ENCODE measurements at regions not wholly inside any gene's neighbourhood (a gene's known extent, or its start where the extent isn't known, plus 50 kb on each side); places are given as distances from the start of the nearest gene placed in this dataset.
A peak's percentile ranks its signal among the peaks of the same experiment; 100 is the strongest.

DNA sequence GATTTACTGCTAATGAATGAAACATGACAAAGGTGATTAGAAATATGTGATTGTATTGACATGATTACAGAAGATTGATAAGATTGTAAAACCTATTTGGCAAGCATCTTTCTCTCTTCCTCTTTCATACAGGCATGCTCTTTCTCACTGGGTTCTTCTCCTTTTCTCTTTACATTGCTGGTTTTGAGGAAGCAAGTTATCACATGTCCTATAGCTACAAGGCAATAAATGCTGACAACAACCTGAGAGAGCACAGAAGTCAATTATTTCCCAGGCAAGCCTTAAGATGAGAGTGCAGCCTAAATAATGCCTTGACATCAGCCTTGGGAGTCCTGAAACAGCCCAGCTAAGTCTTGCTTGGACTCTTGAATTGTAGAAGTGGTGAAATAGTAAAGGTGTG, 875.0 kb downstream of the SLITRK1 start:
- H3F3A ChIP-seq (ENCODE audit: low read length, unreplicated experiment), result no peaks in the 10 kb centered on the region
- no peaks in the 10 kb centered on the region for H3K79me2 ChIP-seq (ENCODE audit: low read length)
- H3K4me3 ChIP-seq (ENCODE audit: low read length), result no peak overlapping the region
- no TSS peak for BruUV-seq (replicated peaks)
- H3K4me1 ChIP-seq (ENCODE audit: insufficient read depth, low read length), result 0 out of 2 replicates have a peak, but pooled peaks cover 5% of the 10 kb centered on the region
- ATAC-seq (no peak), DNase-seq (no peak)
- H3K4me2 ChIP-seq (ENCODE audit: low read length), result no peak overlapping the region
- POLR2A ChIA-PET (ENCODE audit: unreplicated experiment), result no interaction called here
- no peaks in the 10 kb centered on the region for H3K27me3 ChIP-seq (ENCODE audit: low read length)
- no peak overlapping the region for H3K9ac ChIP-seq (ENCODE audit: low read length)
- no peaks in the 10 kb centered on the region for H3K9me2 ChIP-seq (replicated peaks; ENCODE audit: low read length)
- no peak for TF ChIP-seq EZH2phosphoT487 (IDR thresholded peaks at IDR 0.05; ENCODE audit: borderline replicate concordance, low read length)
- TF ChIP-seq, protein P1, sequence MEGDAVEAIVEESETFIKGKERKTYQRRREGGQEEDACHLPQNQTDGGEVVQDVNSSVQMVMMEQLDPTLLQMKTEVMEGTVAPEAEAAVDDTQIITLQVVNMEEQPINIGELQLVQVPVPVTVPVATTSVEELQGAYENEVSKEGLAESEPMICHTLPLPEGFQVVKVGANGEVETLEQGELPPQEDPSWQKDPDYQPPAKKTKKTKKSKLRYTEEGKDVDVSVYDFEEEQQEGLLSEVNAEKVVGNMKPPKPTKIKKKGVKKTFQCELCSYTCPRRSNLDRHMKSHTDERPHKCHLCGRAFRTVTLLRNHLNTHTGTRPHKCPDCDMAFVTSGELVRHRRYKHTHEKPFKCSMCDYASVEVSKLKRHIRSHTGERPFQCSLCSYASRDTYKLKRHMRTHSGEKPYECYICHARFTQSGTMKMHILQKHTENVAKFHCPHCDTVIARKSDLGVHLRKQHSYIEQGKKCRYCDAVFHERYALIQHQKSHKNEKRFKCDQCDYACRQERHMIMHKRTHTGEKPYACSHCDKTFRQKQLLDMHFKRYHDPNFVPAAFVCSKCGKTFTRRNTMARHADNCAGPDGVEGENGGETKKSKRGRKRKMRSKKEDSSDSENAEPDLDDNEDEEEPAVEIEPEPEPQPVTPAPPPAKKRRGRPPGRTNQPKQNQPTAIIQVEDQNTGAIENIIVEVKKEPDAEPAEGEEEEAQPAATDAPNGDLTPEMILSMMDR (conservative IDR thresholded peaks at IDR 0.05; ENCODE audit: low read depth, low read length), result no peak
- no peak overlapping the region for H2AFZ ChIP-seq (ENCODE audit: low read length)
- H3K36me3 ChIP-seq (ENCODE audit: low read depth, low read length), result no peaks in the 10 kb centered on the region
- H3K9me3 ChIP-seq (ENCODE audit: low read length), result no peaks in the 10 kb centered on the region
- intact Hi-C loops (cut with micrococcal nuclease), result no loop called here
- no peak overlapping the region for H3K27ac ChIP-seq (ENCODE audit: low read length)
- H4K20me1 ChIP-seq (ENCODE audit: low read length), result no peaks in the 10 kb centered on the region
- CTCF ChIA-PET, result no interaction called here

GRCh38 chr13:83003185-83003584, 879.1 kb downstream of the SLITRK1 start:
- no TSS peak for BruUV-seq (replicated peaks)
- intact Hi-C loops (cut with micrococcal nuclease), result no loop called here
- H3F3A ChIP-seq (ENCODE audit: low read length, unreplicated experiment), result no peaks in the 10 kb centered on the region
- H4K20me1 ChIP-seq (ENCODE audit: low read length), result no peaks in the 10 kb centered on the region
- TF ChIP-seq, protein P1 (conservative IDR thresholded peaks at IDR 0.05; ENCODE audit: low read depth, low read length), result no peak
- no peak for TF ChIP-seq EZH2 (IDR thresholded peaks at IDR 0.05; ENCODE audit: low read length, unreplicated experiment)
- TF ChIP-seq EZH2phosphoT487 (IDR thresholded peaks at IDR 0.05; ENCODE audit: borderline replicate concordance, low read length), result no peak
- CTCF ChIA-PET, result no interaction called here
- 0 out of 2 replicates have a peak, but pooled peaks cover 4% of the 10 kb centered on the region for H3K4me1 ChIP-seq (ENCODE audit: insufficient read depth, low read length)
- H3K9ac ChIP-seq (ENCODE audit: low read length), result no peak overlapping the region
- POLR2A ChIA-PET (ENCODE audit: unreplicated experiment), result no interaction called here
- no peaks in the 10 kb centered on the region for H3K9me3 ChIP-seq (ENCODE audit: low read length)
- no peak for DNase-seq
- no peak overlapping the region for H3K4me2 ChIP-seq (ENCODE audit: low read length)
- H3K9me2 ChIP-seq (replicated peaks; ENCODE audit: low read length), result no peaks in the 10 kb centered on the region
- H3K79me2 ChIP-seq (ENCODE audit: low read length), result no peaks in the 10 kb centered on the region
- H3K27me3 ChIP-seq (ENCODE audit: low read length), result no peaks in the 10 kb centered on the region
- H3K4me3 ChIP-seq (ENCODE audit: low read length), result no peak overlapping the region
- H3K27ac ChIP-seq (ENCODE audit: low read length), result no peak overlapping the region
- ATAC-seq, result no peak
- H2AFZ ChIP-seq (ENCODE audit: low read length), result no peak overlapping the region
- no peaks in the 10 kb centered on the region for H3K36me3 ChIP-seq (ENCODE audit: low read depth, low read length)

DNA sequence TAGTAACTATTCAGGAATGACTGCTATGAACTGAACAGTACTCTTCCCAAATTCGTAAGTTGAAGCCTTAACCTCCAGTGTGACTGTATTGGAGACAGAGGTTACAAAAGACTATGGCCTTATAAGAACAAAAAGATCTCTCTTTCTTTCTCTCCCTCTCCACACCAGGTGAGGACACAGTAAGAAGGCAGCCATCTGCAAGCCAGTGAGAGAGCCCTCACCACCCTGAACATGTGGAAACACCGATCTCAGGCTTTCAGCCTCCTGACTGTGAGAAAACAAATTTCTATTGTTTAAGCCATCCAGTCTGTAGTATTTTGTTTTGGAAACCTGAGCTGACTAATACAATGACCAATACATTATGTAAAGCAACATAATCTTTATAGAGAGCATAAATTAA, 888.9 kb downstream of the SLITRK1 start:
- BruUV-seq (replicated peaks), result no TSS peak
- ATAC-seq, result peak; percentile 56
- no peaks in the 10 kb centered on the region for H3K79me2 ChIP-seq (ENCODE audit: low read length)
- H3K27ac ChIP-seq (ENCODE audit: low read length), result no peak overlapping the region
- no peaks in the 10 kb centered on the region for H3K4me1 ChIP-seq (ENCODE audit: insufficient read depth, low read length)
- POLR2A ChIA-PET (ENCODE audit: unreplicated experiment), result no interaction called here
- H3K9ac ChIP-seq (ENCODE audit: low read length), result no peak overlapping the region
- H2AFZ ChIP-seq (ENCODE audit: low read length), result peak overlapping the region; percentile 53
- no peak overlapping the region for H3K4me2 ChIP-seq (ENCODE audit: low read length)
- TF ChIP-seq EZH2phosphoT487 (IDR thresholded peaks at IDR 0.05; ENCODE audit: borderline replicate concordance, low read length), result no peak
- TF ChIP-seq EZH2 (IDR thresholded peaks at IDR 0.05; ENCODE audit: low read length, unreplicated experiment), result no peak
- TF ChIP-seq, protein P1 (conservative IDR thresholded peaks at IDR 0.05; ENCODE audit: low read depth, low read length), result no peak
- no peaks in the 10 kb centered on the region for H3K9me3 ChIP-seq (ENCODE audit: low read length)
- H3K9me2 ChIP-seq (replicated peaks; ENCODE audit: low read length), result no peaks in the 10 kb centered on the region
- no peaks in the 10 kb centered on the region for H3K36me3 ChIP-seq (ENCODE audit: low read depth, low read length)
- CTCF ChIA-PET, result no interaction called here
- peak; percentile 2 for DNase-seq
- no peaks in the 10 kb centered on the region for H3F3A ChIP-seq (ENCODE audit: low read length, unreplicated experiment)
- intact Hi-C loops (cut with micrococcal nuclease), result no loop called here
- H4K20me1 ChIP-seq (ENCODE audit: low read length), result no peaks in the 10 kb centered on the region
- no peaks in the 10 kb centered on the region for H3K27me3 ChIP-seq (ENCODE audit: low read length)
- H3K4me3 ChIP-seq (ENCODE audit: low read length), result no peak overlapping the region
